KOPT-K1 (cell line): ENCODE measurements at regions not wholly inside any gene's neighbourhood (a gene's known extent, or its start where the extent isn't known, plus 50 kb on each side); places are given as distances from the start of the nearest gene placed in this dataset.

ENCODE experiments used
- H3K27ac ChIP-seq: fragments of 200-600 bp; sonication (generic); 2 replicates; pipeline ENCODE4 v1.5.1; 2016; ENCODE audit warnings: antibody characterized with exemption, mild to moderate bottlenecking, low read depth, low read length; ENCODE audit not compliant: poor library complexity, severe bottlenecking
- H3K36me3 ChIP-seq: fragments of 200-600 bp; sonication (generic); 2 replicates; pipeline ENCODE4 v1.5.1; 2017; ENCODE audit warnings: antibody characterized with exemption, mild to moderate bottlenecking, low read length, moderate library complexity; ENCODE audit not compliant: insufficient read depth
- H3K9me3 ChIP-seq: fragments of 200-600 bp; sonication (generic); 2 replicates; pipeline ENCODE4 v1.5.1; 2017; ENCODE audit warnings: antibody characterized with exemption, low read length, mild to moderate bottlenecking; ENCODE audit not compliant: insufficient read depth, poor library complexity, severe bottlenecking

DNA sequence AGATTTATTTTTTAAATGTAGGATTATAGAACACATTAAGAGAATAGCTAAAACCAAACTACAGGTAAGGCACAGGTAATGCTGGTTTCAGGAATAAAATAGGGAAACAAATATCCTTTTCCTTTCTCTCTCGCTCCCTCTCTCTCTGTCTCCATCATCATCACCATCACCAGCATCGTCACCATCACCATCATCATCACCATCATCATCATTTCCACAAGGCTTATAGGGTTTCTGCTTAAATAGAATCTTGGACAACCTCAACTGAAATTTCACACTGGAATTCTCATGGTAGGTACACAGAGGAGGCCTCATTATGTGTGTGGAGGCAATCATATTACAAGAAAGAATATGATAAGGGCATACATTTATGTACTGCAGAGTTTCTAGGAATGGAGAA lies 823.6 kb downstream of the MAFB start:
- Histone ChIP-seq H3K27ac (no peak overlapping the region), H3K36me3 (no peaks in the 10 kb centered on the region), H3K9me3 (no peaks in the 10 kb centered on the region)

DNA sequence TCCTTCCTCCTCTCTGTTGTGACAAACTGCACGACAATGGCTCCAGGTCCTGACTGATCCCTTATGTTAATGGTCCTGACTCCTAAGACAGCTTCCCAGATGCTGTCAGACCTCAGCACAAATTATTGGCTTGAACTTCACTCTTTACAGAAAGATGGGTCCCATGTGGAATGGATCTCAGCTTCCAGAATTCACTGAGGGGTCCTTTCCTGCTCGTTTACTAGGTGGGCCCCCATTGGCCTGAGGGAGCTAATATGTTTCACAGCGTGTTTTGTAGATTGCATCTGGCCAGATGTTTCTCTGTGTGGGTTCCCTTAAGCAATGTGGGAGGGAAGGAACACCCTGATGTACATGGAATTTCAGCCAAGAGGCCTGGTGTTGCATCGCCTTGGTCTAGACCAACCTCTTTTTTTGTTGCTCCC lies 826.6 kb downstream of the MAFB start:
- no peak overlapping the region for H3K27ac ChIP-seq
- H3K36me3 ChIP-seq: no peaks in the 10 kb centered on the region
- no peaks in the 10 kb centered on the region for H3K9me3 ChIP-seq

DNA sequence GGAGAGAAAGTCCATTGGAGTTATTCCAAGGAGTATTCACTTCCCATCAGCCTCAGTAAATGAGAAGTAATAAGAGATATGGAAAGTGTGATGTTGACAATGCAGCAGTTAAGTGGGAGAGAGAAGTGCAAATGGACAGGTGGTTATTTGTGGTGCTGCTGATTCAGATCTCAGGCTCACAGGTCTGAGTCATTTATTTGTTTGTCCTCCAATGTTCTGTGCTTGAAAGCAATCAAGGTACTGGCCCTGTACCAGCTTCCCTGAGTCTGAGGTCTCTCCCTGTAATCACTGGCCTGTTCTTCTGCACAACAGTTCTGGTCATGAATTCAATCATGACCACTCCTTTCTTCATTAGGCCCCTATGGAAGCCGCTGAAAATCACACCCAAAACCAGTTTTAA lies 827.7 kb downstream of the MAFB start:
- Histone ChIP-seq H3K27ac (no peak overlapping the region), H3K36me3 (no peaks in the 10 kb centered on the region), H3K9me3 (no peaks in the 10 kb centered on the region)

DNA sequence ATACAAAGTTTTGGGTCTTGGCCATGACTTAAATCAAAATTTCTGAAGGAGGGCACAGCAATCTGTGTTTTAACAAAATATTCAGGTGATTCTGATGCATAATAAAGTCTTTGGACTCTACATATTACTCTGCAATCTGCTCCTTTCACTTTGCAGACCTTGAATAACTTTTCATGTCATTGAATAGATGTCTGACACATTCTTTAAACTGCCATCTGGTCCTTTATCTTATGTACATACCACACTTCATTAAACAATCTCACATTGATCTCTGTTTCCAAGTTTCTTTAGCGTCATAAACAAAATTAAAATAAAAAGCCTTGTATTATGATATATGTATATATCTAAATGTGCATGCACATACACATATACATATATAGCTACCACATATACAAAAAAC lies 831.2 kb downstream of the MAFB start:
- Histone ChIP-seq H3K36me3 (no peaks in the 10 kb centered on the region), H3K27ac (no peak overlapping the region), H3K9me3 (no peaks in the 10 kb centered on the region)

DNA sequence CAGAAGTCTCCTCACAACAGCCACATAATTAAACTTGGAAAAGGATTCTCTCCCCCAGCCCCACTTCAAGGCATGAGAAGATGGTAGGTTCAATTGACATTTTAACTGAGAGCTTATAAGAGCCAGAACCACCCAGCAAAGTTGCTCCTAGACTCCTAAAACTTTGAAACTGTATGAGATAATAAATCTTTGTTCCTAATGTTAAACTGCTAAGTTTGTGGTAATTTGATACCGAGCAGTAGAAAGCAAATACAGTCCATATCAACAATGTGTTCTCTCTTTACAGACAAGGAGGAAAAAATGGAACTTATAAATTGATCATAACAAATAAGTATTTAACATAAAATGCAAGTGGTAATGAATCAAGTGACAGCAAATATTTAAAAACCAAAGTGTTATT lies 831.8 kb downstream of the MAFB start:
- no peaks in the 10 kb centered on the region for H3K9me3 ChIP-seq
- H3K27ac ChIP-seq: no peak overlapping the region
- H3K36me3 ChIP-seq: no peaks in the 10 kb centered on the region

DNA sequence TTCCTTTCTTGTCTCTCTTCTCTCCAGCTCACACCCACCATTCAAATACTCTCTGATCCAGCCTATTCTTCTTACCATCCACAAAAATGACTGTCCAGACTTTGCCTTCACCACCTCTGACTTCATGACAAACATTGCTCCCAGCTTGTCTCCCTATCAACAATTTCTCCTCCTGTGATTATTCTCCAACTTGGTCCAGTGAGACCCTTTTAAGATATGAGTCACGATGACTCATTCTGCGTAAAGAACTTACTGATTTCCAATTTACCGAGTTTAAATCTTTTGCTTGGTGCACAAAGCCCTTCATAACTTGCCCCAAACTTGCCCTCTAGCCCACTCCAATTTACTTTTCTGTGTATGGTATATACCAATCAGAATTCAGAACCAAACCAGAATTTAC lies 833.2 kb downstream of the MAFB start:
- no peaks in the 10 kb centered on the region for H3K9me3 ChIP-seq
- H3K36me3 ChIP-seq: no peaks in the 10 kb centered on the region
- H3K27ac ChIP-seq: no peak overlapping the region

DNA sequence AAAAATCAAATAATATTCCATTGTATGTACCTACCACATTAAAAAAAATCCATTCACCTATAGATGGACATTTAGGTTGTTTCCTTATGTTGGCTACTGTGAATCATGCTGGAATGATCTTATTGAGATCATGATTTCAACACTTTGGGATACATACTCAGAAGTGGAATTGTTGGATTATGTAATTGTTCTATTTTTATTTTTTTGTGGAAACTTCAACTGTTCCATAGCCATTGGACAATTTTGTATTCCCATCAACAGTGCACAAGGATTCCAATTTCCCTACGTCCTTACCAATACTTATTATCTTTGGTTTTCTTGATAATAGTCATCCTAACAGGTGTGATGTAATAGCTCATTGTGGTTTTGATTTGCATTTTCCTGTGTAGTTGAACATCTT lies 834.0 kb downstream of the MAFB start:
- Histone ChIP-seq H3K27ac (no peak overlapping the region), H3K9me3 (no peaks in the 10 kb centered on the region), H3K36me3 (no peaks in the 10 kb centered on the region)

DNA sequence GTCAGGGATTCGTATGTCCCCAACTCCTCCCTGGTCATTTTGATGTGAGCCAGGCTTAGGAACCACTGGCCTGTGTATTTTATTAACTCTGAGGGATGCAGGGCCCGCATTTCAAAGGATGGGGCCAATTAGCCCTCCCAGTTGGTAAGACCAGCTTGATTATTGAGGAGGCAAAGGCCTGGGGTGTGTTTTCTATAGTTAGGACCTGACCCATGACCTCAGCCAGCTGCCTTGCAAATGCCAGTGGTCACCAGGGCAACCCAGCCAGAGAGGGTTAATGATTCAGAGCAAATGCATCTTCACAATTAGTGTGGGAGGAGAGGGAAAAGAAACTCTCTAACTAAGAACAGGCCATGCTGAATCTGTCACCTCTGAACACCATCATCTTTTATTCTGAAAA lies 835.4 kb downstream of the MAFB start:
- H3K27ac ChIP-seq: no peak overlapping the region
- H3K36me3 ChIP-seq: no peaks in the 10 kb centered on the region
- no peaks in the 10 kb centered on the region for H3K9me3 ChIP-seq

DNA sequence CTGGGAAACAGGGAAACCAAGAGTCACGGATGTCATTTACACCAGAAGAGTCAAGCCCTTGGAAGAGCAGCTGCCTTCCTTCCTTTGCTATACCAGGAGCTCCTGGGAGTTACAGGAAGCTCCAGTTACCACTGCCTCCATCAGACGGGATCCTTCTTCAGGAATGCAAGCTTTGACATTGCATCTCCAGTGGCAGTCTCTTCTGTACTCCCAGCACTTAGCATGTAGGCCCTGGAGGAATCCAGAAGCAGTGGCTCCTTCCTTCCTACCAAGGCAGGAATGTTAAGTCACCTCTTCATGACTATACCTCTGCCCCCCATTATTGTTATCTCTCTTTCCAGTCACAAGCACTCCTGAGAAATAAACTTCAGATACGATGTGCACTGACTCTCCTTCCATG lies 836.0 kb downstream of the MAFB start:
- Histone ChIP-seq H3K36me3 (no peaks in the 10 kb centered on the region), H3K27ac (no peak overlapping the region), H3K9me3 (no peaks in the 10 kb centered on the region)

DNA sequence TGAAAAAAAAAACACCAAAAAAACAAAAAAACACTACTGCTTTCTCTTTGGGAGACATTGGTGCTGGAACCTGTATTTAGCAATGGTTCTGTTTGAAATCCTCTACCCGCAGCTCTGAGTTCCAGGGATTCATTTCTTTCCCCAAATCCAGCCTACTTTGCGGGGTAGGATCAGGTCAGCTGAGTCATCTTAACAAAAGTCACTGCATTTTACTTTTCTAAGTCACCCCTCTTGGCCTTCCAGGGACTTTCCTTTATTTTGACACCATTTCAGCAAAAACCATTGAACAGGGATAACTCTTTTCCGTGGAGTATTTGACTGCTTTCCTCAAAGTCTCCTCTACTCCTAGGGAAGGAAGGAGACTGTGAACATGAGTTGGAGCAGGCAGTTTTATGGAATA lies 837.6 kb downstream of the MAFB start:
- no peaks in the 10 kb centered on the region for H3K9me3 ChIP-seq

DNA sequence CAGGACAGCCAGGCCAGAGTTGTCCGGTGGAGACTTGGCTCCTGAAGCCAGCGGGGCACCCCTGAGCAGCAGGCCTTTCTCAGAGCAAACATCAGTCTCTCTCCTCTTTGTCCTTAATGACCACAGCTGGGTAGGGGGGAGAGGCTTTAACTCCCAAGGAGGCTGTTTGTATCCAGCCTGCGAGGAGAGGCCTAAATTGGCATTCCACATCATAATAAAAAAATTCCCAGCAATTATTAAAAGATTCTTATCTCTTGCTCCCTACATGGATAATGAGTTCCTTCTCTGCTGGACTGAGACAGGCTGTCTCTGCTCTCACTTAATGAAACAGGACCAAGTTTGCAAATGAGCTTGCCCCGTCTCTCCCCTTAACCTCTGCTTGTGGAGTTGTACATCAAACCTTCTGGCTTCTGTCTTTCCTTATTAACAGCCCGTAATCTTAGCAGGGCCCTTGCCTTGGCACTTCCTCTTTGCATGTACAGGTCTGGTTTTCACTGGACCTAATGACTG lies 838.2 kb downstream of the MAFB start:
- Histone ChIP-seq H3K27ac (no peak overlapping the region), H3K36me3 (no peaks in the 10 kb centered on the region), H3K9me3 (no peaks in the 10 kb centered on the region)

More for the DNA sequence above, 837.6 kb downstream of the MAFB start:
- H3K27ac ChIP-seq: no peak overlapping the region
- no peaks in the 10 kb centered on the region for H3K36me3 ChIP-seq

DNA sequence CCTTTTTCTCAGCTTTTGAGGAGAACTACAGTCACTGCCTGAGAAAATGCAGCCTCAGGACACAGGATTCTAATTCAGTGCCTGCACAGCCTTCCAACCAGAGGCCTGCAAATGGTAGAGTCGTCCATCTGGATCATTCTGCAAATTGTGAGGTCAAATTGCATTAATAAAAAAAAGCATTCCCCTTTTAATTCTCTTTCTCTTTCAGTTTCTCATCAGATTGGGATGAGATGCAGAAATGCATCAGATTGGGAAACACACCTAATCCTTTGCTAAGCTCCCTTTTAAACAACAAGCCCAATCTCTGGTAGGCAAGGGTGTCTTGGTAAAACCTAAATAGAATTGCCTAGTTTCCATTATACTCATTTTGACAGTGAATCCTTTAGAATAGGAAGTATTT lies 838.8 kb downstream of the MAFB start:
- H3K27ac ChIP-seq: no peak overlapping the region
- no peaks in the 10 kb centered on the region for H3K36me3 ChIP-seq
- no peaks in the 10 kb centered on the region for H3K9me3 ChIP-seq

DNA sequence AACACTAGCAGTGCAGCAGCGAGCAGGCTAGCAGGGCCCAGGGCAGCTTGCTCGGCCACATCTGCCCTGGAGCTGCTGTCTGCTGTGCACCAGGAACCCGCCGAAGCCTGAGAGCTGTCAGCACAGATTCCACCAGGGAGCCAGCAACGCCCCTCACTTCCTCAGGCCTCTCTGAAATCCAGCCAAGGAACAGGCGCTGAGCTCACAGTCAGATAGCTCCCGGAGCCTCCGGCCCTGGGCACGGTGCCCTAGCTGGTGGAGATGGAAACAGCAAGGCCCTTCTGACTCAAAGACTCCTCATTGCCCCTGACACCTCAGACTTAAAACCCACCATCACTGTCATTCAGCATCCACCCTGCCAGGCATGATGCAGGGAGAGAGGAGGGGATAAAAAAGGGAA lies 839.4 kb downstream of the MAFB start:
- Histone ChIP-seq H3K27ac (no peak overlapping the region), H3K36me3 (no peaks in the 10 kb centered on the region), H3K9me3 (no peaks in the 10 kb centered on the region)

DNA sequence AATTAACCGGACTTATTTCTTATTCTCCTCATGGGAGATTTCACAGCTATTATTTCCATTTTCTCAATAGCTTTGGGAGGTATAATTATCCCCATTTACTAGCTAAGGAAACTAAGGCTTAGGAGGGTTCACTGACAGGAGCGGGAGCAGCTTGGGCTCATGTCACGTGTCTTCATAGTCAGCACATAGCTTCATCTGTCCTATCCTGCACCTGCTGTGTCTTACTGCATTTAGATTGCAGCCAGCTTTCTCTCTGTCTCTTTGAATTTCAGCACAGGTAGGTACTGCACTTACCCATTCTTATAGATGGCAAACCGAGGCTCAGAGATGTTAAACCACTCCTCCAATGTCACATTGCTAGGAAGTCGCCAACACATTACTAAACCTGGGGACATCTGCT lies 839.9 kb downstream of the MAFB start:
- Histone ChIP-seq H3K9me3 (no peaks in the 10 kb centered on the region), H3K36me3 (no peaks in the 10 kb centered on the region), H3K27ac (no peak overlapping the region)

DNA sequence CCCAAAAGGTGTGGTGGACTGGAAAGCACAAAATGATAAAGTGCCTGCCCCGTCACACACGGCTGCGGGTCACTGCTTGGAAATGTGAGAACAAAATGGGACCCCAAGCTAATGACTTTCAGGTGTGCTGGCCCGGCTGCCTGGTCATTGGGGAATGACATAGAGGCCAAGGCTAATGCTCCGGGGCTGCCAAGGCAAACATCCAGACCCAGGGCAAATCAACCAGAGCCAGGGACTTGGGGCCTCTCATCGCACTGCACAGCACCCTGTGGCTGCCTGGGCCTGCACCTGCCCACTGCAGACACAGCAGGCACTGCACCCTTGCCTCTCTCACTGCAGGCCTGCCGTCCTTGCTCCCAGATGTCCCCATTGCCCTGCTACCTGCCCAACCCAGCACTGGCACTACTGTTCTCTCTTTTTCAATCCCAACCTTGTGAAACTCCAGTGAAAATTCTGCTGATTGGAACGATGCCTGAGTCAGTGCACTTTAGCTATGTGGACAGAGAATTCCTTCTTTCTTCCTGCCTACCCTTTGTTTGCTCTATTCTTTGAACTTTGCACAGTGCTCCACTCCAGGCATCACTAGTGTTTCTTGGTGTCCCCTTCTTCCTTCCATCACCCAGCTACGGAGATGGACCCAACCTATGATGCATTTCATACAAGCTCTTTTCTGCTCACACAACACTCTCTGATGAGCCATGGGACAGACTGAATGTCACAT lies 849.5 kb downstream of the MAFB start:
- Histone ChIP-seq H3K9me3 (no peaks in the 10 kb centered on the region), H3K27ac (no peak overlapping the region), H3K36me3 (no peaks in the 10 kb centered on the region)

DNA sequence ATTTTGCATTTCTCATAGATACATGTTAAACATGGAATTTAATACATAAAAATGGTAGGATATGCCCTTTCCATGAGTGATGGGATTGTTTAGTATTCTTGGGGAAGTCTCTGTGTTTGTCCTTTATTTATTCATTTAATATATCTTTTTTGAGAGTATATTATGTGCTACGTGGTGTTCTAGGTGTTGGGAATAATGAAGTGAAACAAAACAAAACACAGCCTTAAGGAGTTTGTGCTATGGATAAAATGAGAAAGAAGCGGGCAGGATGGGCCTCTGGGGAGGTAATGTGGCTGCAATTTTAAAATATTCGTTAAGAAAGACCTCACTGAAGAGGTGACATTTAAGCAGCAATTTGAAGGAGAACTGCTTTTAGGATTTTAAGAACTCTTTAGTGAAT lies 851.5 kb downstream of the MAFB start:
- H3K36me3 ChIP-seq: no peaks in the 10 kb centered on the region
- H3K27ac ChIP-seq: no peak overlapping the region
- no peaks in the 10 kb centered on the region for H3K9me3 ChIP-seq
